ENCODE measurements at regions not wholly inside any gene's neighbourhood (a gene's known extent, or its start where the extent isn't known, plus 50 kb on each side); places are given as distances from the start of the nearest gene placed in this dataset.

DNA sequence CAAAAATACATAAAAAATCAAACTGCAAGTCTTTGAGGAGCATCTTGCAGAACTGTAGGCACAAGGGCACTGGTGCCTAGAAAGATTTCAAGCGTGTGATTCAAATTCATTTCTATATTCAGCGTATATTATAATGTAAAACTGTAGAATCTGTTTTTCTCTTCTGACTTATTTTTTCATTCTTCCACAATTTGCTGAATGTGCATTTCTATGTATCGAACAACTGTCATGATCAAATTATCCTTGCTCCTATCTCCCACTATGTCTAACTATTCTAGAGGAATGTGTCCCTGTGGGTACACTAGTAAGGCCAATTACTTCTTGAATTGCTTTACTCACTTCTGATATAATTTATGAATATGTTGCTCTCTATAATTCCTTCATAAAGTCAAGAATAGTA is 283.0 kb upstream of the MAGI2 start:
- no peaks in the 10 kb centered on the region for H3K36me3 ChIP-seq
- no peak for DNase-seq
- no peak overlapping the region for H3K4me3 ChIP-seq
- TF ChIP-seq CTCF (IDR thresholded peaks at IDR 0.05): no peak
- no peak overlapping the region for H3K27ac ChIP-seq
- peaks cover 0 to 16% (median 12%) of the 10 kb centered on the region in 3 donors for H3K9me3 ChIP-seq
- H3K4me1 ChIP-seq: no peaks in the 10 kb centered on the region
- no peaks in the 10 kb centered on the region for H3K27me3 ChIP-seq
- intact Hi-C loops (cut with DNase I; ENCODE audit: low total_unique reads): no loop called here

- H3K9me3 ChIP-seq: peaks cover 0 to 16% (median 12%) of the 10 kb centered on the region in 3 donors
- TF ChIP-seq CTCF (IDR thresholded peaks at IDR 0.05): no peak
- H3K4me1 ChIP-seq: no peaks in the 10 kb centered on the region
- no peak overlapping the region for H3K4me3 ChIP-seq
- H3K36me3 ChIP-seq: no peaks in the 10 kb centered on the region
- no peak for DNase-seq
- intact Hi-C loops (cut with DNase I; ENCODE audit: low total_unique reads): no loop called here
- H3K27me3 ChIP-seq: no peaks in the 10 kb centered on the region
- H3K27ac ChIP-seq: no peak overlapping the region
Measured at GRCh38 chr7:79735012-79735411, 281.5 kb upstream of the MAGI2 start.

DNA sequence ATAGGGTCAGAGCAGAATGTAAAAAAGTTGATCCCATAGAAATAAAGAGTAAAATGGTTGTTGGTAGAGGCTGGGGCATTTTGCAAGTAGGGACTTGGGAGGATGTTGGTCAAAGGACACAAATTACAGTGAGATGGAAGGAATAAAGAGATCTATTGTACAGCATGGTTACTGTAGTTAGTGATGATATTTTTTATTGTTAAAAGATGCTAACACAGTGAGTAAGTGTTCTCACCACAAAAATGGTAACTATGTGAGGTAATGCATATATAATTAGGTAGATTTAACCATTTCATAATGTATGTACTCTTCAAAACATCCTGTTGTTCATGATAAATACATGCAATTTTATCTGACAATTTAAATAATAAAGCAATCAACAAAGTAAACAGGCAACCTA is 280.7 kb upstream of the MAGI2 start:
- DNase-seq: no peak
- Histone ChIP-seq H3K9me3 (peaks cover 0 to 16% (median 12%) of the 10 kb centered on the region in 3 donors), H3K27ac (no peak overlapping the region), H3K36me3 (no peaks in the 10 kb centered on the region), H3K4me1 (no peaks in the 10 kb centered on the region), H3K4me3 (no peak overlapping the region), H3K27me3 (no peaks in the 10 kb centered on the region)
- intact Hi-C loops (cut with DNase I; ENCODE audit: low total_unique reads): no loop called here
- TF ChIP-seq CTCF (IDR thresholded peaks at IDR 0.05): no peak

- no peak overlapping the region for H3K27ac ChIP-seq
- H3K27me3 ChIP-seq: no peaks in the 10 kb centered on the region
- no peak for DNase-seq
- peaks cover 0 to 16% (median 12%) of the 10 kb centered on the region in 3 donors for H3K9me3 ChIP-seq
- H3K4me1 ChIP-seq: no peaks in the 10 kb centered on the region
- intact Hi-C loops (cut with DNase I; ENCODE audit: low total_unique reads): no loop called here
- no peak for TF ChIP-seq CTCF (IDR thresholded peaks at IDR 0.05)
- no peaks in the 10 kb centered on the region for H3K36me3 ChIP-seq
- H3K4me3 ChIP-seq: no peak overlapping the region
Measured at GRCh38 chr7:79732535-79732934, 279.1 kb upstream of the MAGI2 start.

DNA sequence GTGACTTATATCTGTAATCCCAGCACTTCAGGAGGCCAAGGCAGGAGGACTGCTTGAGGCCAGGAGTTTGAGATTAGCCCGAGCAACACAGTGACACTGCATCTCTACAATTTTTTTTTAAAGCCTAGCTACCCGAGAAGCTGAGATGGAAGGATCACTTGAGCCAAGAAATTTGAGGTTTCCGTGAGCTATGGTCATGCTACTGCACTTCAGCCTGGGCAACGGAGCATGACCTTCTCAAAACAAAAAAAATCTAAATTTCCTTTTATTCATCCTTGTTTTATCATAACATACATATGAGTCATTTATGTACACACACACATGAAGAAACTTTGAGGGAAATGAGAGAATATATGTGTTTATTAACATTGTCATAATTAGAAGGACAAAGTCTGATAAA is 277.5 kb upstream of the MAGI2 start:
- Histone ChIP-seq H3K9me3 (peaks cover 0 to 16% (median 12%) of the 10 kb centered on the region in 3 donors), H3K4me1 (no peaks in the 10 kb centered on the region), H3K36me3 (no peaks in the 10 kb centered on the region), H3K27me3 (no peaks in the 10 kb centered on the region), H3K27ac (no peak overlapping the region), H3K4me3 (no peak overlapping the region)
- no peak for TF ChIP-seq CTCF (IDR thresholded peaks at IDR 0.05)
- intact Hi-C loops (cut with DNase I; ENCODE audit: low total_unique reads): no loop called here
- no peak for DNase-seq

All from tibial artery (tissue), 4 donors.